Brain microvascular endothelial cell (primary cell): ENCODE measurements at regions not wholly inside any gene's neighbourhood (a gene's known extent, or its start where the extent isn't known, plus 50 kb on each side); places are given as distances from the start of the nearest gene placed in this dataset.

Experiments
- DNase-seq: peaks from one replicate; pipeline ENCODE4 v3.0.0-alpha.2; 2020
- H3K27ac ChIP-seq: fragments of 250-450 bp; sonication (Bioruptor Pico); 2 replicates; pipeline ENCODE4 v1.5.1; 2020; ENCODE audit warnings: mild to moderate bottlenecking, moderate library complexity
- H3K27me3 ChIP-seq: fragments of 250-450 bp; sonication (Bioruptor Pico); replicated peaks from 2 replicates; pipeline ENCODE4 v1.5.1; 2020; ENCODE audit warnings: mild to moderate bottlenecking
- H3K36me3 ChIP-seq: fragments of 250-450 bp; sonication (Bioruptor Pico); replicated peaks from 2 replicates; pipeline ENCODE4 v1.5.1; 2020; ENCODE audit warnings: mild to moderate bottlenecking
- H3K4me3 ChIP-seq: 2 replicates; pipeline ENCODE4 v1.5.1; 2011; ENCODE audit warnings: low read depth, mild to moderate bottlenecking, control low read depth, low read length, moderate library complexity
- CTCF ChIP-seq: IDR thresholded peaks from 2 replicates; pipeline ENCODE4 v1.5.1; 2011; ENCODE audit warnings: low read depth, mild to moderate bottlenecking, moderate library complexity, low read length, control low read depth, inconsistent platforms; ENCODE audit errors: missing control alignments
- in situ Hi-C: cut with HindIII; loops from 2 replicates; pipeline ENCODE4 v1.10.0; 2017; ENCODE audit warnings: low sequenced_read_pairs, low pct_ligation_motif_present

DNA sequence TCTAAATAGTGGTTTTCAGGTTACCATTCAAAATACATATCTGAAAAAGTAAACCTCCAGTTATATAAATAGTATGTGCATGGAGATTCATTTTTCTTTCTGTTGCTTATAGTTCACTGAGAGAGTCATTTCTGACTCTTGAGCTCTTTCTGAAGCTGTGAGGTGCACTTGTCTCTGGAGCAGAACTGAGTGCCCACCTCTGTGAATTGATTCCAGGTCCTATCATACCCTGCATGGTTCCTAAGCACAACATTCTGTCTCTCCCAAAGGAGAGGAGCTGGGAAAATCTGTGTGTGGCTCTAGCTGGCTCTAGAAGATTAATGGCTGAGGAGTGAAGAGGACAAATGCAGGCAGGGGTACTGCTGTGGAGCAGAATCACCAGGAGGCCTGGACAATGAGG lies 161.6 kb upstream of the HCCS start:
- no peaks in the 10 kb centered on the region for H3K36me3 ChIP-seq
- H3K27ac ChIP-seq, result no peak overlapping the region
- no peak for DNase-seq
- in situ Hi-C loops, result no loop called here
- no peak overlapping the region for H3K4me3 ChIP-seq
- no peaks in the 10 kb centered on the region for H3K27me3 ChIP-seq
- no peak for TF ChIP-seq CTCF

- H3K36me3 ChIP-seq, result no peaks in the 10 kb centered on the region
- no peak overlapping the region for H3K4me3 ChIP-seq
- TF ChIP-seq CTCF, result no peak
- in situ Hi-C loops, result no loop called here
- no peaks in the 10 kb centered on the region for H3K27me3 ChIP-seq
- H3K27ac ChIP-seq, result no peak overlapping the region
- no peak for DNase-seq
Observed at GRCh38 chrX:10952619-10953018, 158.5 kb upstream of the HCCS start.

- in situ Hi-C loops, result no loop called here
- Histone ChIP-seq H3K27me3 (no peaks in the 10 kb centered on the region), H3K27ac (no peak overlapping the region), H3K4me3 (no peak overlapping the region), H3K36me3 (no peaks in the 10 kb centered on the region)
- no peak for DNase-seq
- no peak for TF ChIP-seq CTCF
Observed at GRCh38 chrX:10965174-10965798, 145.8 kb upstream of the HCCS start.

GRCh38 chrX:10966057-10966456 lies 145.1 kb upstream of the HCCS start:
- Histone ChIP-seq H3K27me3 (no peaks in the 10 kb centered on the region), H3K27ac (no peak overlapping the region), H3K4me3 (no peak overlapping the region), H3K36me3 (no peaks in the 10 kb centered on the region)
- TF ChIP-seq CTCF, result no peak
- DNase-seq, result no peak
- in situ Hi-C loops, result no loop called here

GRCh38 chrX:10971176-10971575 lies 140.0 kb upstream of the HCCS start:
- Histone ChIP-seq H3K4me3 (no peak overlapping the region), H3K27ac (no peak overlapping the region), H3K27me3 (no peaks in the 10 kb centered on the region), H3K36me3 (no peaks in the 10 kb centered on the region)
- no peak for DNase-seq
- in situ Hi-C loops, result no loop called here
- no peak for TF ChIP-seq CTCF

DNA sequence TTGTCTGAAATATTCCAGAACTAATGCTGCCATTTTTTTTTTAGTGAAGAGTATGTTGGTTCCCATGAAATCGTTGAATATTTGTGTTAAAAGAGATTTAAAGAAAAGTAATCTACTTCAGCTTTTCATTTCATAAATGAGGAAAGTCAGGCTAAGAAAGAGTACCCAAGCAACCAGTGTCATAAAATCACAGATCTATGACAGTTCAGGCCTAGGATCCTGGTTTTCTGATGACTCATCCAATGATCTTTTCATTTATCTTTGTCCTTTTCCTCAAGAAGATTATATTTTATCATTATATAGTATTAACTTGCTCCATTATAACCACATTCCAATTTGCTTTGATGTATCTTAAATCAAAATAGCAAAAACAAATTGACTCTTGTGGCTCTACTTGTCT lies 139.4 kb upstream of the HCCS start:
- in situ Hi-C loops, result no loop called here
- no peak for DNase-seq
- Histone ChIP-seq H3K4me3 (no peak overlapping the region), H3K36me3 (no peaks in the 10 kb centered on the region), H3K27ac (no peak overlapping the region), H3K27me3 (no peaks in the 10 kb centered on the region)
- no peak for TF ChIP-seq CTCF
